Gastrocnemius medialis (tissue), 4 donors: ENCODE measurements at regions not wholly inside any gene's neighbourhood (a gene's known extent, or its start where the extent isn't known, plus 50 kb on each side); places are given as distances from the start of the nearest gene placed in this dataset.

Experiments
- POLR2A ChIP-seq, 2 donors: fragments of 450-650 bp; IDR thresholded peaks; one replicate each; pipeline ENCODE4 v1.6.1; 2017; ENCODE audit warnings: antibody characterized with exemption in 2 of 2, mild to moderate bottlenecking in 2 of 2, moderate library complexity in 2 of 2
- TF ChIP-seq, protein P1 (sequence below), 5 experiments: fragments of 450-650 bp in 3 of 5; fragments of 200-600 bp in 2 of 5; sonication (generic) in 2 of 5; IDR thresholded peaks in 4 of 5; conservative IDR thresholded peaks in 1 of 5; 1 replicate in 4 of 5; 2 replicates in 1 of 5; pipeline ENCODE4 v1.5.1; 2016 to 2019; ENCODE audit warnings: antibody characterized with exemption in 5 of 5, mild to moderate bottlenecking in 3 of 5, moderate library complexity in 3 of 5

DNA sequence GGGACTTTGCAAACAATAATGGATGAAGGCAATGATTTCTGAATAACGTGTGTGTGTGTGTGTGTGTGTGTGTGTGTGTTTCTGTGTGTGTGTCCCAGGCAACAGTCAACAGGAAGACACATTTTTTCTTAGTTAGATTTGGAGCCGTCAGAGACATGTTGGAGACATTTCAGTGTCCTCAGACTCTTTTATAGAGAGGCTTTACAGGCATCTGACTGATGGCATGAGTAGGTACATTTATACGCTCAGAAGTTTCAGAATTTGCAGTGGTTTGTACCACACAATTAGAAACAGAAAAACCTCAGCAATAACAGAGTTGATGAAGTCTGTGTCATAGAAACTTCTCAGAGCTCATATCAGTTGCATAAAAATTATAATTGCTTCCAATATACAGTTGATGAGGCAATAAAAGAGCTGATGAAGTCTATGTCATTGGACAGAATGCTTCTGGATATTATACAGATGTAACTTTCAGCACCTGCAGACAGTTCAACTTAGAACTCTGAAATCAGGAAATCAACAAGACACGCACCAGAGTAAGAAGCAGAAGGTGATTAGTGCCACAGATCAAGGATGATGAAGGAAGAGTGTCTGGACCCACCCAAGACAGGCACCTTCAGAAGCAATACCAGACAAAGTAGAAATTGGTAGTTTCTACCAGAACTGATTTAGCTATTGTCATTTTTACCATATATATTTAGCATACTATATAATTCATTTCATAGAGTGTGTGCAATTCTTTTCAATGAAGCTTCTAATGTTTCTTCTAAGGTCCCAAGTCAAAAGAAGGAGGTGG lies 104.5 kb upstream of the LYZL1 start:
- TF ChIP-seq, protein P1, sequence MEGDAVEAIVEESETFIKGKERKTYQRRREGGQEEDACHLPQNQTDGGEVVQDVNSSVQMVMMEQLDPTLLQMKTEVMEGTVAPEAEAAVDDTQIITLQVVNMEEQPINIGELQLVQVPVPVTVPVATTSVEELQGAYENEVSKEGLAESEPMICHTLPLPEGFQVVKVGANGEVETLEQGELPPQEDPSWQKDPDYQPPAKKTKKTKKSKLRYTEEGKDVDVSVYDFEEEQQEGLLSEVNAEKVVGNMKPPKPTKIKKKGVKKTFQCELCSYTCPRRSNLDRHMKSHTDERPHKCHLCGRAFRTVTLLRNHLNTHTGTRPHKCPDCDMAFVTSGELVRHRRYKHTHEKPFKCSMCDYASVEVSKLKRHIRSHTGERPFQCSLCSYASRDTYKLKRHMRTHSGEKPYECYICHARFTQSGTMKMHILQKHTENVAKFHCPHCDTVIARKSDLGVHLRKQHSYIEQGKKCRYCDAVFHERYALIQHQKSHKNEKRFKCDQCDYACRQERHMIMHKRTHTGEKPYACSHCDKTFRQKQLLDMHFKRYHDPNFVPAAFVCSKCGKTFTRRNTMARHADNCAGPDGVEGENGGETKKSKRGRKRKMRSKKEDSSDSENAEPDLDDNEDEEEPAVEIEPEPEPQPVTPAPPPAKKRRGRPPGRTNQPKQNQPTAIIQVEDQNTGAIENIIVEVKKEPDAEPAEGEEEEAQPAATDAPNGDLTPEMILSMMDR (IDR thresholded peaks at IDR 0.05 in 4 of 5, conservative IDR thresholded peaks at IDR 0.05 in 1 of 5) = no peak
- TF ChIP-seq POLR2A (IDR thresholded peaks at IDR 0.05) = no peak
